ENCODE measurements at regions not wholly inside any gene's neighbourhood (a gene's known extent, or its start where the extent isn't known, plus 50 kb on each side); places are given as distances from the start of the nearest gene placed in this dataset.

- no peak for TF ChIP-seq POLR2AphosphoS5 (IDR thresholded peaks at IDR 0.05)
- no peak for TF ChIP-seq CTCF (IDR thresholded peaks at IDR 0.05)
- no peak for TF ChIP-seq EP300 (IDR thresholded peaks at IDR 0.05)
Observed at GRCh38 chr4:79695848-79696247, 287.8 kb upstream of the GK2 start.

Data from upper lobe of left lung (tissue), 4 donors.